ENCODE measurements at regions not wholly inside any gene's neighbourhood (a gene's known extent, or its start where the extent isn't known, plus 50 kb on each side); places are given as distances from the start of the nearest gene placed in this dataset.

DNA sequence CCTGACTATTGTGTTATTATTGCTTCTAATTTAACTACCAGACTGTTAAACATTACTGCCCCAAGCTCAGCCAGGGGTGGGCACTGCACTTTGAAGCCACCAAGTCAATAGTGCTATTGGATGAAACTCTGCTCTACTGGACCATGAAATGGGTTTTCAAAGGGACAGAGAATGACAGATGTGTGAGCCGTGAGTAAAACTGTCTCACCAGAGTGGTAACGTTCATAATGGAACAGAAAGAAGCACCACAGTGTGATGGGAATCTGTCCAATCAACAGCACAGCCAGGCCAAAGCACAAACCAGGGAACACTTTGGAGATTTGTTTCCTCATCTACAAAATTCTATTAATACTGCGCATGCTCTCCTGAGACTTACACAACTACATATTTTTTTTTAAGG, 171.8 kb upstream of the LPP start:
- TF ChIP-seq TAF1 (IDR thresholded peaks at IDR 0.05; ENCODE audit: borderline replicate concordance, insufficient read depth, low read length) = no peak
- TF ChIP-seq, protein P1, sequence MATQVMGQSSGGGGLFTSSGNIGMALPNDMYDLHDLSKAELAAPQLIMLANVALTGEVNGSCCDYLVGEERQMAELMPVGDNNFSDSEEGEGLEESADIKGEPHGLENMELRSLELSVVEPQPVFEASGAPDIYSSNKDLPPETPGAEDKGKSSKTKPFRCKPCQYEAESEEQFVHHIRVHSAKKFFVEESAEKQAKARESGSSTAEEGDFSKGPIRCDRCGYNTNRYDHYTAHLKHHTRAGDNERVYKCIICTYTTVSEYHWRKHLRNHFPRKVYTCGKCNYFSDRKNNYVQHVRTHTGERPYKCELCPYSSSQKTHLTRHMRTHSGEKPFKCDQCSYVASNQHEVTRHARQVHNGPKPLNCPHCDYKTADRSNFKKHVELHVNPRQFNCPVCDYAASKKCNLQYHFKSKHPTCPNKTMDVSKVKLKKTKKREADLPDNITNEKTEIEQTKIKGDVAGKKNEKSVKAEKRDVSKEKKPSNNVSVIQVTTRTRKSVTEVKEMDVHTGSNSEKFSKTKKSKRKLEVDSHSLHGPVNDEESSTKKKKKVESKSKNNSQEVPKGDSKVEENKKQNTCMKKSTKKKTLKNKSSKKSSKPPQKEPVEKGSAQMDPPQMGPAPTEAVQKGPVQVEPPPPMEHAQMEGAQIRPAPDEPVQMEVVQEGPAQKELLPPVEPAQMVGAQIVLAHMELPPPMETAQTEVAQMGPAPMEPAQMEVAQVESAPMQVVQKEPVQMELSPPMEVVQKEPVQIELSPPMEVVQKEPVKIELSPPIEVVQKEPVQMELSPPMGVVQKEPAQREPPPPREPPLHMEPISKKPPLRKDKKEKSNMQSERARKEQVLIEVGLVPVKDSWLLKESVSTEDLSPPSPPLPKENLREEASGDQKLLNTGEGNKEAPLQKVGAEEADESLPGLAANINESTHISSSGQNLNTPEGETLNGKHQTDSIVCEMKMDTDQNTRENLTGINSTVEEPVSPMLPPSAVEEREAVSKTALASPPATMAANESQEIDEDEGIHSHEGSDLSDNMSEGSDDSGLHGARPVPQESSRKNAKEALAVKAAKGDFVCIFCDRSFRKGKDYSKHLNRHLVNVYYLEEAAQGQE (IDR thresholded peaks at IDR 0.05; ENCODE audit: insufficient read depth in 1 of 2, low read depth in 2 of 2, low read length in 2 of 2) = no peak
- TF ChIP-seq POLR2AphosphoS5 (IDR thresholded peaks at IDR 0.05; ENCODE audit: low read depth, low read length) = no peak
- no peak for TF ChIP-seq SIN3A (IDR thresholded peaks at IDR 0.05; ENCODE audit: borderline replicate concordance, insufficient read depth, low read length)
- TF ChIP-seq FOXP2 (optimal IDR thresholded peaks at IDR 0.05; ENCODE audit: borderline replicate concordance, extremely low read depth, extremely low read length, insufficient read depth) = no peak

Measured in PFSK-1 (cell line).